ENCODE measurements at regions not wholly inside any gene's neighbourhood (a gene's known extent, or its start where the extent isn't known, plus 50 kb on each side); places are given as distances from the start of the nearest gene placed in this dataset.

- TF ChIP-seq, protein P1, sequence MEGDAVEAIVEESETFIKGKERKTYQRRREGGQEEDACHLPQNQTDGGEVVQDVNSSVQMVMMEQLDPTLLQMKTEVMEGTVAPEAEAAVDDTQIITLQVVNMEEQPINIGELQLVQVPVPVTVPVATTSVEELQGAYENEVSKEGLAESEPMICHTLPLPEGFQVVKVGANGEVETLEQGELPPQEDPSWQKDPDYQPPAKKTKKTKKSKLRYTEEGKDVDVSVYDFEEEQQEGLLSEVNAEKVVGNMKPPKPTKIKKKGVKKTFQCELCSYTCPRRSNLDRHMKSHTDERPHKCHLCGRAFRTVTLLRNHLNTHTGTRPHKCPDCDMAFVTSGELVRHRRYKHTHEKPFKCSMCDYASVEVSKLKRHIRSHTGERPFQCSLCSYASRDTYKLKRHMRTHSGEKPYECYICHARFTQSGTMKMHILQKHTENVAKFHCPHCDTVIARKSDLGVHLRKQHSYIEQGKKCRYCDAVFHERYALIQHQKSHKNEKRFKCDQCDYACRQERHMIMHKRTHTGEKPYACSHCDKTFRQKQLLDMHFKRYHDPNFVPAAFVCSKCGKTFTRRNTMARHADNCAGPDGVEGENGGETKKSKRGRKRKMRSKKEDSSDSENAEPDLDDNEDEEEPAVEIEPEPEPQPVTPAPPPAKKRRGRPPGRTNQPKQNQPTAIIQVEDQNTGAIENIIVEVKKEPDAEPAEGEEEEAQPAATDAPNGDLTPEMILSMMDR (IDR thresholded peaks at IDR 0.05) = no peak
- no peak for TF ChIP-seq POLR2A (IDR thresholded peaks at IDR 0.05)
Observed at GRCh38 chr10:130587718-130588117, 451.5 kb downstream of the GLRX3 start.
